Hematopoietic multipotent progenitor cell (in vitro differentiated cells): ENCODE measurements at regions not wholly inside any gene's neighbourhood (a gene's known extent, or its start where the extent isn't known, plus 50 kb on each side); places are given as distances from the start of the nearest gene placed in this dataset.

Source experiments
- DNase-seq, 3 donors: peaks; one replicate each; pipeline ENCODE4 v3.0.0-alpha.2; 2011 to 2015; ENCODE audit warnings: low read depth in 2 of 3, low spot score in 2 of 3

DNA sequence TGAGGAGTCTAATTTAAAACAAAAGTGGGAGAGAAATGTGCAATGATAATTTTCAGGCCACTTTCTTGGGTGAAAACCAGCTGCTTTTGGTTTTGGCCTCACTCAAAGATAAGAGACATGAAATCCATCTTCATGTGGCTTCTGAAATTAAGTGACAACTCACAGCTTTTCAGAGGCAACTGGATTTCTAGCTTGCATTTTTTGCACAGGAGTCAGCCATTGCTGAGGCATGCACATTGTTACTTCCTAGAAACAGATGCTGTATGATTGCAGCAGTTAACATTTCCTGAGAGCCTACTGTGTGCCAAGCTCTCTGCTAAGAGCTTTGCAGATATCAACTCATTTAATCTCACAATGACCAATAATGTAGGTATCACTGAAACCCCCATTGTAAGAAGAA, 562.6 kb downstream of the NR2F1-AS1 start:
- DNase-seq = no peak

DNA sequence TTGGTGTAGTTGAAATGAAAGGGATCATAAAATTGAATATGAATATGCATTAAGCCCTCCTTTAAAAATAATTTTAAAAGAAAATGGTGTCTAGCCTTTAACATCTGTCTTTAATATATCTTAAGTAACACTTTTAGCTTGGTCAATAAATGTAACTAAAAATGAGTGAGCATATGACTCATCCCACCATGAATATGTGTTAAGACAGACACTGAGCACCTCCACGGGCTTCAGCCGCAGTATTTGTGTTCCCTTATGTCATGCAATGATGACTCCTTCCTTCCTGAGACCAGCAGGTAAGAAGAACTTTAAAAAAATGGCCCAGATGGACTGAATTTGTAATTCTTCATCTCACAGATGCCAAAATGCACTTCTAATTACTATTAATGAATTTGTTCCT, 563.2 kb downstream of the NR2F1-AS1 start:
- DNase-seq = no peak

DNA sequence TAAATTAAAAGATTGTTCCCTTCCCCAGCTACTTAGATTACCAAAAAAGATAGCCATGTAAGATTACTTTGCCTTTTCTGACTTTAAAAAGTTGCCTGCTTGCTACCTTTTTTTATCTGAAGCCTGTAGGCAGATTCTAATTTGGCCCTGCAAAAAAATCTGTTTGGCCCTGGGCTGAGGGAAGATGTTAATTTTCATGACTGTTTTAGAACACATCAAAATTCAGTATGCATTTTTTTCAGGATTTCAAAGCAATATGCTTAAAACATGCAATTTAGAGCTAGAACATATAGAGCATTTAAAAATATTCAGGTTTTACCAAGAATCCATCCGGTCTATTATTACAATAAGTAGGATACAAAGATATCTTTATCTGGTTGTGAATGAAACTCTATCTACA, 563.6 kb downstream of the NR2F1-AS1 start:
- DNase-seq = no peak

DNA sequence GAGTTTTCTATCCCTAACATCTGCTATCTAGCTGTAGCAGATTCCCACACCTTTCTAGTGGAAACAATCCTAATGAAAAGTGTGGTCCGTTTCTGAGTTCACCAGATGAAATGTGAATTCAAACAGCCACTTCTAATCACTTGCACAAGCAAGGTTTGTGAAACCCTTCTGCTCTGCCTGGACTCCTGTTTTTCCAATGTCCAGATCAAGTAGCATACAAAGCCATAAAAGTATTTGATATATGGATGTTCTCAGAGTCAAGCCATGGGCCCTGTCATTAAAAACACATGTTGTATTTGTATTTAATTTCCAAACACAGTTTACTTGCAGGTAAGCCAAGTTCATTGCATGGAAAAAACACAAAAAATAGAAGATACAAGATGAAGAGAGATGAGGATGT, 570.4 kb downstream of the NR2F1-AS1 start:
- DNase-seq = no peak

DNA sequence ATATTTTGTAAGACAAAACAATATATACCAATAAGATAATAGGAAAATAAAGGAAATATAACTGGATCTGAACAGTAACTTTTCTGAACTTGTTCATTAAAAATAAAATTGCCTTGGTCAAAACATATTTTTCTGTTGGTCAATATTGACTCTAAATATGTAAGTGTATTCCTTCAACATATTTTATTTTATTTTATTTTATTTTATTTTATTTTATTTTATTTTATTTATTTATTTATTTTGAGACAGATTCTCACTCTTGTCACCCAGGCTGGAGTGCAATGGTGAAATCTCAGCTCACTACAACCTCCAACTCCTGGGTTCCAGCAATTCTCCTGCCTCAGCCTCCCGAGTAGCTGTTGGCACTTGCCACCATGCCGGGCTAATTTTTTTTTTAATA, 571.0 kb downstream of the NR2F1-AS1 start:
- no peak for DNase-seq

DNA sequence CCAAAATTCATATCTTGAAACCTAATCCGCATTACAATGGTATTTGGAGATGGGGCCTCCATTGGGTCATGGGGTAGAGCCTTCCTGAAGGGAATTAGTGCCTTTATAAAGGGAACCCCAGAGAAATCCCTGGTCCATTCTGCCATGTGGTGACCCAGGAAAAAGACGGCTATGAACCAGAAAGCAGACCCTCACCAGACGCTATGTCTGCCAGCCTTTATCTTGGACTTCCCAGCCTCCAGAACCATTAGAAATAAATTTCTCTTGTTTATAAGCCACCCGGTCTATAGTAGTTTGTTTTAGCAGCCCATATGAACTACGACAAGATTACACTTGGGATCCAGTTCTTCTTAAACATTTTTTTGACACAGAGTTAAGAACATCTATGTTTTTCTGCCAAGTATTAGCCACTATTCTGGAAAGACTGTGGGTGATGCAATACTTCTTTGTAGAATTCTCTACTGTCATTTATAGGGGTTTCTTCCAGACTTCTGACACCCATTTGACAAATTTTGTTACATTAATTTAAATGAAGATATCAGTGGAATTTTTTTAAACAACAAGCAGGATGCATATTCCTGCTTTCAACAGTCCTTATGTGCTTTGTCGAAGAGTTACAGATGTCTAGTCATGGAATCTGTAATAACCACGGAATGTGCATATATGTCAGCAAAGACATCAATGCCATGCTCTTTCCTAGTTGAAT, 572.4 kb downstream of the NR2F1-AS1 start:
- DNase-seq = no peak

DNA sequence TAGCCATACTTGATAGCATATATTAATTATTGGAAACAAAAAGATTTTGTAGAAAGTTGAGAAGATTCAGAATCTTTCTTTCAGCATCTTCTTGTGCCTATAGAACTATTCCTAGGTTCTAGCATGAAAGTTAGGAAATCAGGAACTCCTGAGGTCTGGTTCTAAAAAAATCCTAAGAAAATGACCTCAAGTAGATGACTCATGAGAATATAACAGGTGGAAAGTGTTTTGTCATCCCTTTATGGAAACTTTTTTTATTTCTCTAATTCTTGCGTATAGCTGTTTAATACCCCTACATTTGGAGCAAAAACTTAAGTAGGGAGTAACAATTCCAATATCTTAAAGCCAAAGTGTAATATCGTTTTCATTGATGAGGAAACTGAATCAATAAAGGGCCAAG, 574.1 kb downstream of the NR2F1-AS1 start:
- DNase-seq = no peak

DNA sequence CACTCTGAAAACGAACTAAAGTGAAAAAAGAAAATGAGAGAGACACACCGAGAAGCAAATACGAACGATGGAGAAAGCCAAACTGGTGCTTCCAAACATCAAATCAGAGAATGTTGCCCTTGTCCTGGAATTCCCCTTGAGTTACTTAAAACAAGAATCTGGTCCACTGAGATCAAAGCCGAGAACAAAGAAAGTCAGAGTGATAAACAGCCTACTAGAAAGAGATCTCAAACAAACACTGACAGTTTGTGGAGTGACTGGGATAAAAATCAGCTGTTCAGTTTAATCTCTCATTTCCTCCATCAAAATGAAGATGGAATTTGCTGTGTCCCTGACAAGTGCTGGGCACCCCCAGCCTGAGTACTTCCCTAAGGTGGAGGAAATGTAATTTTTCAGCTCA, 582.6 kb downstream of the NR2F1-AS1 start:
- no peak for DNase-seq

DNA sequence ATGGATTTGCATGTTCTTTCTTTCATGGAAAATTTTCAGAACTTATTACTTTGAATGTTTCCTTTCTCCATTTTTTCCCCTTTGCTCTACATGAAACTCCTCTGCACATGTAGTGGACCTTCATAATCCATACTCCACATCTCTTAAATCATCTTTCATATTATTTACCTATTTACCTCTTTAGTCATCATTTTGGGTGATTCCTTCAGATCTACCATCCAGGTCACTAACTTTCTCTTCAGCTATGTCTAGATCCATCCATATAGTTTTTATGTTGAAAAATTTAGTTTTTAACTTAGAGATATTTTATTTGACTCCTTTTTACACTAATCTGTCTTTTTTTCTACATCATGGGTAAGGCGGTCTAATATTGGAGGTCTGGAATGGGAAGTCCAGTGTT, 586.6 kb downstream of the NR2F1-AS1 start:
- no peak for DNase-seq

DNA sequence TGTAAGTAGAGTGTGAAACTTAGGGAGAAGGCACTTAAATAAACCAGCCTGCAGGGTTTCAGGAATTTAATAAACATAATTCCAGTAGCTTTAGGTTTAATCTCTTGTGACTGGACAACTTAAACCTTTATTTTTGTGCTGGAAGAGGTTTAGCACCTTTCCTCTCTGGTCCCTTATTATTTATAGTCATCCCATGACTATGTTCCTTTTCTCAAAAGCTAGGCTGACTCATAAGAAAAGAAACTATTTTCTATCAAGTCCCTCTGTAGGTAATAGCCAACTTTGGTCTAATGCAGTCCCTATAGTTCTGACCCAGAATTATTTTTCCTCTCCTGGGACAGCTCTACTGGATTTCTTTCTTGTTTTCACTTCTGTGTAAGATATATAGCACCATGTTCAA, 588.9 kb downstream of the NR2F1-AS1 start:
- DNase-seq = no peak

DNA sequence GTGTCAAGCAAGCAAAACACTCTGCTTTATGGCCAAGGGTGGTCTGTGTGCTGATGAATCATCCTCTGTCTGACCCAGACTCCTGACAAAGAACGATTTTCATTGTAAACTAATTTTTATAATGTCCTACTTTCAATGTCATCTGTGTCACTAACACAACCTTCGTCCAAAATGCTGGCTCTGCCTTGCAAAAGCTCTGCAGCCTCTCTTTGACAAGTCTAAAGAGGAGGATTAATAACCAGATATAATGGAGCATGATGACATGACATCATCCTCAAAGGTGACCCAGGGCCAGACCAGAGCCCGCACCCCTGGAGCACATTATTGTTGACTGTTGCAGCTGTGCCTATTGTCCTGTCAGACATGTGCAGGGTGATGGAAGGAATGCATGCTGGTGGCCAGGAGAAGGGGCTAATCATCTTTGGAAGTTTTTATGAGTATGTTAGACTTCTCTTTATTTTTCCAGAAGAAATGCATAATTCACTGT, 589.4 kb downstream of the NR2F1-AS1 start:
- no peak for DNase-seq

DNA sequence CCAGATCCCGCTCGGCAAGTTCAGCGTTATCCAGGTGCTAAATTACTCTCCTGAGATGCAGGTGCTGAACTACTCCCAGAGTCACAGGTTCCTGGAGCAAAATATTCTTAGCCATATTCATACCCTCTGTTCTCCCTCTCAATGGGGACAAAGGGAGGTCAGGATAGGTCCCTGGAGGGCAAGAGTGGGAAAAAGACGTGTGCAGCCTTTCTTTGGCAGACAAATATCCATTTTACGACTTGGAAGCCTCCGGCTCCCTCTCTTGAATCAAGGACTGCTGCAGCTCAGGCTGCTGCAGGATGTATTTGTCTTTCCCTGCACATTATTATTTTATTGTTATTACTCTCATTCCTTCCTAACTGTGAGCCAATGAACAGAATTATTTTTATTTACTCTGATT, 590.2 kb downstream of the NR2F1-AS1 start:
- DNase-seq = no peak

DNA sequence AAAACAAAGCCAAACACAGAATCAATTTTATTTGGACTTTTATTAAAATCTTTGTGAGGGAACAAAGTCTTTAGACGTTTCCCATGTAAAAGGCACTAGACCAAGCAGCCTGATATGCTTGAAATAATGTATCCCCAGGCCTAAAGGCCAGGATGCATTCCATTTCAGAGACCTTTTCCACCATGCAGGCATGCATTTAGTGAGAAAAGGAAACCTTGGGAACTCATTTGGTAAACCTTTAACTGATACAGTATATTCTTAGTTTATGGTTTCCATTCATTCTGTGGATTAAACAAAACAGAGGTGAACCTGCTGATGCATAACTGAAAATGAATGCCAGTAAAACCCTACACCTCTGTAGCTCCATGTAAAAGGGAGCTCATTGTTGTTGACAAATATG, 600.0 kb downstream of the NR2F1-AS1 start:
- no peak for DNase-seq

DNA sequence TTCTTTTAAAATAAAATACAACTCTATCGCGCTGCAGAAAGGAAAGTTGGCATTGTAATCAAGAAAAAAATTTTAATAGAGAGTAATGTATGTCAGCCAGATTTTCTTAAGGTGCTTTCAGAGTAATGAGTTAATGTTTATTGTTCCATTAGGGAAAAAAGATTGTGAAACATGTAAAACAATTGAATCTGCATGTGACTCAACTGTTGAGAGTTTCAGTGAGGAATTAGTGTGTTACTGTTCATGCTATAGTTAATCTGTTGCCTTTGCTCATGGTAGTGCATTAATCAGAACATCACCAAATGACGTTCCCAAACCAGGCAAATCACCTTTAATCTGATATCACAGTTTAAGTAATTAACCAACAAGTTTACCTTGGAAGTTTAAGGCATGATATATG, 600.5 kb downstream of the NR2F1-AS1 start:
- DNase-seq = no peak

DNA sequence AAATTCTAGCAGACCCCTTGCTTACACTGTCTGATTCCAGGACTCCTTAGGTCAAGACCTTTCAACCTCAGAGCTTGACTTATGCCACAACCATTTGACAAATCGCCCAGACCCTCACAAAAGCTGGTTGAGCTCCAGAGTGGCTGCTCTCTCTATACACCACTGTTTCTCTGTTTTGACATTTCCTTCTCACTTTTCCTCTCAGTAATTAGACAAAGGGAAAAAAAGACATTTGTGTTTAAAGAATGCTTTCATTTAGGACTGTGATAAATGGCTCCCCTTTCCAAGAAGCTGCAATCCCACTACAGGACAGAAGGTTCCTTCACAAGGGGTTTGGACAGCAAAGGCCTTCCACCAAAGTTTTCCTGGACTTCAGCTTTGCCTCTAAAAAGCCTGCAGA, 601.3 kb downstream of the NR2F1-AS1 start:
- DNase-seq = no peak

DNA sequence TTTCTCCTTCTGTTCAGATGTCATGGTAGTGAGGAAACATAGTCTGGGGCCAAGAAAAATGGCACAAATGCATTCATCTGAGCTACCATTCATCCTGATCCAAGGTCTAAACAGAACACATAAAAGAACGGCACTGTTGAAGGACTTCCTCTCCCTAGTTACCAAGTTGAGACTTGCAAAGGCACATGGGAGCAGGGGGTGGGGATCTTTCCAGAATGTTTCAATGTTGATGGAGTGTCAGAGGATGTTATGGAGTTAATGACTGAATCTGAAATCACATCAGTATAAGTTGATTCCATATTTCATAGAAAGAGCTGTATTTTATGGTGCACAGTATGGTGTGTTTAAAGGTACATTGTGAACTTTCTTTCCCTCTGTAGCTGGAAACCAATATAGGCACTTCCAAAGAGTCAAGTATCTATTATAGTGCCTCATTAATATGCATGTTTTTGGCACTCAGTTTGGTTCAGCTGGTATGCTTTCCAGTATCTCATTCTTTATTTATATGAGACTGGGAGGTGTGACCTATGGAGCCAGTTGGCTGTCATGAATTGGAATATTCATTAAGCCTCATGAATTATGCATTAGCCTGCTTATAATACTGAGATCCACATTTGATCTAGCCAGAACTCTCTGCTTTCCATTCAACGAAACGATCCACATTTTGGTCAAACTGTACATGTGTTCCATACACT, 603.0 kb downstream of the NR2F1-AS1 start:
- DNase-seq = no peak

DNA sequence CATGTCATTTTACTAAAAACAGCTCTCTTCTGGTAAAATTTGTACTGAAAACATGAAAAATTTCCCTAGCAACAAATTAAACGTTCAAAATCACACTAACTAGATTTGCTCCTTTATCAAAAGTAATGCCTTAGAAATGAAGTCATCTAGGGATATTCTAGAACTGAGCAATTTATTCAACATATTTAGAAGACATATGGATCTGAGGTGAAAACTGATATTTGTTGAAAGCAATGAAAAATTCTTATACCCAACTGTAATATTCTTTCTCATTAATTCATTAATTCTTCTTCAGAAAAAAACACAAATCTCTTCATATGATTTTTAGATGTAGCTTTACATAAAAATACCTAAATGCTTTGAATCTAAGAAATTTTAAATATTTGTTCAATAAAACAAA, 604.9 kb downstream of the NR2F1-AS1 start:
- DNase-seq = no peak

DNA sequence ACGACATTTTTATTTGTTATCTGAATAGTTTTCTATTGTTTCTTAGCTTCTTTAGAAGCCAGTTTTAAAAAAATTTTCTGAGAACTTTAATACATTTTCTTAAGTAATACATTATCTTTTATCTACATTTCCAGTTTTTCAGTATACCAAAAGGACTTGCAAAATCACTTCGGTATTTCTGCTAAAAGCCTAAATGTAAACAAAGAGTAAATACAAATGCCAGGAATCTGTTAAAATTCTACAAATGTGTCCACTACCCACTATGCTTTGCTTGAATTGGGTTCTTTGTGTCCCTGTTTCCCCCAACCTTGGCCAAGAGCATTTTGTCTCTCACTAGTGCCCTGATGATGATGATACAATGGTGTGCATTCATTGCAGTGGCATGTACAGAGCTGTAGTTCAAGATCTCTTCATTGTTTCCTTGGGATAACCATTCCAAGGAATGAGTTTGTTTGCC, 611.2 kb downstream of the NR2F1-AS1 start:
- no peak for DNase-seq

DNA sequence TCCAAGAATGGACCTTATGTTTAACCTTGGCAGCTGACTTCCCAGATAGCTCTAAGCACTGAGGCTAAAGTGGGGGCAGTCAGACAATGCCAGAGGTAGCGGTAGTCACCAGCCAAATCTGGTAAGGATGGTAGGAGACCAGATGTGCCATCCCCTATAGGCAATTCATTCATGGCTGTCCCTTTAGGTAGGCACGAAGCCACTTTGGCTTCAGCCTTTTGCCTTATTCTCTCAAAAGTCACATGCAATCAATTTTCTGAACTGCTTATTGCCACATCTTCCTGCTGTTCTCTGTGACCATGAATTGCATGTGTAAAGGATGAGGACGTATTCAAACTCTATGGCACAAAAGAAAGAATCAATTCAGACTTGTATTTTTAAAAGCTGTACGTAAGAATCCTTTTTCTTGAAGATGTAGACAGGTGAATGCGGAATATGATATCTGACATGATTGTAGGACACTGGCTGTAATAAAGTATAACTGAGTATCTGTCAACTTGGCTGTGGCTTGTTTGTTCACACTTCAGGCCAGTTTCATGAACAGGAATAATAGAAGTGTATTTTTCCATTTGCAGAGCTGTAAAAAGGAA, 611.7 kb downstream of the NR2F1-AS1 start:
- no peak for DNase-seq

DNA sequence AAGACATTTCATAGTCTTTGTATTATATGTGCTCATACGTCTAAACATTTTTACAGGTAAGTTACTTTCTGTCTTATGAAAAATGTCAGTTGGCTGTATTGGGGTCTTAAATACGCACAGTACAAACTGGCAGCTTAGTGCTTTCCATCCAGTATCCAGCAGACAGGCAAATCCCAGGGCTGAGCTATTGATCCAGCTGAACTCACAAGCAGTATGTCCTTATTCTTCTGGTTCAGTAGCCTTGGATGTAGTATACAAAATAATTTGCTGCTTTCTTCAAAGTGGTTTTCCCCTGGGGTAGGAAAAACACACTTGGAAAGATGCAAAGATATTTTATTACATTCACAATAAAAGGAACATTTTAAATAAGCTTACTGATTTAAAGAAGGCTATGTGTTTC, 617.2 kb downstream of the NR2F1-AS1 start:
- DNase-seq = no peak

DNA sequence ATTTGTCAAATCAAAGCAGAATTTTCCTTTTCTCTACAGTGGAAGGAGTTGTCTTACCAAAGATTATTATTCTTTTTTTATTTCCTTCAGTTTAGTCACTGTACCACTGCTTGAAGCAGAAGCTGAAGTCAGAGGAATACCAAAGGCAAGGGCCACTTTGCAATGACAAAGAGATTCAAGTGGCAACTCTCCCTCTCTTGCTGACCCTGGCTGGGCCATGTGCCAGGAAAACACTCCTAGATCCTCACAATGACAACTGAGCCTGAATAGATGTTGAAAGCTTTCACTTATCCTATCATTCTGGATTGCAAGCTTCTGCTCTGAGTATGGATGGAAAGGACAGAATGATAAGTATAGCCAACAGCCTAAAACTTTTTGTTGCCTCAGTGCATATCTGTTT, 618.3 kb downstream of the NR2F1-AS1 start:
- no peak for DNase-seq

DNA sequence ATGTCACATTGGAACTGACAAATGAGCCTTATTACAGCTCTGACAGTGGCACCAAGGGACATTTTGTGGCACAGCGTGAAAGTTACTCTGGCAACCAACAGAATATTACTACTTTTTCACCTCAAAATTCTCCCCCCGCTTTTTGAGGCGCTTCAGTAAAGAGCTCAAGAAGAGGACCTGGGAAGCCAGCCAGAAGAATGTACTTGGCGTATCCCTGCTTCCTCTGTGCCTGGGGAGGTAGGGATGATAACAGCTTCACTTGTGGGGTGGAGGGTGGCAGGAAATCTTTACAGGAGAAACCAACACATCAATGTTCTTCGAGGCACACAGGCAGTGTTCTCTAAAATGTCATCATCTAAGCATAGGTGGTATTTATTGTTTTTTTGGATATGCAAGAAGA, 624.1 kb downstream of the NR2F1-AS1 start:
- DNase-seq = no peak
